Fibroblast of pulmonary artery (primary cell): ENCODE measurements at regions not wholly inside any gene's neighbourhood (a gene's known extent, or its start where the extent isn't known, plus 50 kb on each side); places are given as distances from the start of the nearest gene placed in this dataset.

Source experiments
- DNase-seq: peaks from one replicate; pipeline ENCODE4 v3.0.0-alpha.2; 2010; ENCODE audit warnings: low read depth
- H3K4me3 ChIP-seq: replicated peaks from 2 replicates; pipeline ENCODE4 v1.5.1; 2011; ENCODE audit warnings: low read depth, mild to moderate bottlenecking, control low read depth, low read length, moderate library complexity
- CTCF ChIP-seq: IDR thresholded peaks from 2 replicates; pipeline ENCODE4 v1.5.1; 2011; ENCODE audit warnings: mild to moderate bottlenecking, control low read depth, low read length, inconsistent platforms; ENCODE audit errors: missing control alignments

GRCh38 chr2:173773076-173773475 lies 192.1 kb downstream of the SP3 start:
- no peak for DNase-seq
- TF ChIP-seq CTCF, result no peak
- H3K4me3 ChIP-seq, result no peak overlapping the region

GRCh38 chr2:173775440-173775839 lies 189.7 kb downstream of the SP3 start:
- no peak for TF ChIP-seq CTCF
- no peak for DNase-seq
- no peak overlapping the region for H3K4me3 ChIP-seq

GRCh38 chr2:173782681-173783080 lies 182.5 kb downstream of the SP3 start:
- DNase-seq, result no peak
- no peak overlapping the region for H3K4me3 ChIP-seq
- no peak for TF ChIP-seq CTCF

- DNase-seq, result no peak
- no peak for TF ChIP-seq CTCF
Observed at GRCh38 chr2:173783382-173783781, 181.8 kb downstream of the SP3 start.

GRCh38 chr2:173785813-173786212 lies 179.4 kb downstream of the SP3 start:
- DNase-seq, result no peak
- no peak for TF ChIP-seq CTCF

More at GRCh38 chr2:173783382-173783781, 181.8 kb downstream of the SP3 start:
- H3K4me3 ChIP-seq, result no peak overlapping the region

GRCh38 chr2:173791502-173791901 lies 173.7 kb downstream of the SP3 start:
- no peak for TF ChIP-seq CTCF
- DNase-seq, result no peak
- H3K4me3 ChIP-seq, result no peak overlapping the region

More at GRCh38 chr2:173785813-173786212, 179.4 kb downstream of the SP3 start:
- H3K4me3 ChIP-seq, result no peak overlapping the region

GRCh38 chr2:173792166-173792565 lies 173.0 kb downstream of the SP3 start:
- no peak overlapping the region for H3K4me3 ChIP-seq
- no peak for DNase-seq
- TF ChIP-seq CTCF, result no peak
